NCI-H748 (cell line): ENCODE measurements at regions not wholly inside any gene's neighbourhood (a gene's known extent, or its start where the extent isn't known, plus 50 kb on each side); places are given as distances from the start of the nearest gene placed in this dataset.

ENCODE experiments used
- DNase-seq: peaks from one replicate; lab custom pipeline; 2025; ENCODE audit not compliant: unreplicated experiment; lab: John Stamatoyannopoulos, UW

DNA sequence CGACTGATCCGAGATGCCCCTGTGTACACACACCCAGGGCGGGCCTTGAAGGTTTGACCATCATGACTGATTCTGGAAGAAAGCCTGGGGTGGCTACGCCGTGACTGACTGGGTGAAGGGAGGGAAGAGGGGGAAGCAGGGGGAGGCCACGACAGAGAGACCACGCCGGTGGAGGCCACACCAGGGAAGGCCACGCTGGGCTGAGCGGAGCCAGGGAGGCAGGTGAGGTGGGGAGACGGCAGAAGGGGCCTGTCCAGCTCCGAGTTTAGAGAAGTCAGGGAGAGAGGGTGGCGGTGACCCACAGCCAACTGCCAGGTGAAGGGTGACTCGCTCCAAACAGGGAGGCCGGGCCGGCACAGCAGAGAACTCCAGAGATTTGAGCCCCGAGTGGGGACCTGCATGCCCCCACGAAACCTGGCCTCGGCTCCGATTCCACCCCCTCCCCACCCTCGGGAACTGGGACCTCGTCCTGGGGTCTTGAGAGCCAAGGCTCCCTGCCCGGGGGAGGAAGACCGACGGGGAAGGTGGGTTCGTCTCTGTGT, 102.6 kb downstream of the PTPRS start:
- DNase-seq: no peak

DNA sequence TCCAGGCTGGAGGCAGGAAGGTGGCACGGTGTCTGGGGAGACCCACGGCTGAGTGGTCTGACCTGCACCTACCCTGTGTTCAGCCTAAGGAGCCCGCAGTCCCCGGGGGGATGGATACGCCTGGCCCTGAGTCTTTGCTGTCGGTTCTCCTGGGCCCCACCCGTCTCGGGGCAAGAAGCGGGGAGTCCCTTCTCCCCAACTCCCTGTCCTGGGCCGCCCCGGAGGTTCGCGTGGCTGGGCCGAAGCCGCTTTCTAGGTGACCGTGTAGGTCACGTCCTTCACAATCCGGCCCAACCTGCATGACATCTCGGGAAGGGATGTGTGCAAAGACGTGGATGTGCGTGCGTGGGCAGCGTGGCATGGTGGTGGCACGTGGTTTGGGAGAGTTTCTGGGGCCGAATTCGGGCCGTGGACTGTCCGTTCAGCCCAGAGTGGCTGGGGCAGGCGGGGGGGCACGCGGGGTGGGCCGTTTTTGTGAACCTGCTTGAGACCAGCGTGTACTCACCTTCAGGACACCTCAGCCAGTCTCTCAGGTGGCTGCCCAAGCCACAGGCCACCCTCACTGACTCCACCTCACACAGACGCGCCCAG, 103.3 kb downstream of the PTPRS start:
- no peak for DNase-seq

DNA sequence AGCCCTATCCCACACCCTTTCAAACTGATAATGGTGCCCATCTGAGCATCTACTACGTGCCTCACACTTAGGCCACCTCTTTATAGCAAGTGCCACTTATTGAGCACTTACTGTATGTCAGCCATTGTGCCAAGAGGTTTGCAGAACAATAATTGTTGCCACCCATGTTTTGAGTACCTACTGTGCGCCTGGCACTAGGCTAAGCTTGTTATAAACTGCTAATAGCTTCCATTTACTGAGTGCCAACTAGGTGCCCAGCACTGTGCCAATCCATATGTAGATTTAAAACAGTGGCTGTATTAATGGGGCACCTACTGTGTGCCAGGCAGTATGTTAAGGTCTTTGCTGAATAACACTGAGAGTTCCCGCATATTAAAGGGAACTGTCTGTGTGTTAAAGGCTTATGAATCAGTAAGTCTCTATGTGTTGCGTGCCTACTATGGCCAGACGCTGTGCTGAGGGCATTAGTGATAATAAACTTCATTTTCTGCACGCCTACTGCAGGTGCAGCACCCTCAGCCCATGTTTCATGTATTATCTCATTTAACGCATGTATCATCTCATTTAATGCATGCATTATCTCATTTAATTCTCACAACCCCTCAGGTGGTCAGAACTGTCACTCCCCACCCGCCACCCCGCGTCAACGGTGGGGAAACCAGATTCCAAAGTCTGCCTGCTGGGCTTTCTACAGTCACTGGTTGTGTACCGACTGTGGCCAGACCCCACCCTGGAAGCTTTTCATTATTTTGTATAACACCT, 105.0 kb downstream of the PTPRS start:
- no peak for DNase-seq

DNA sequence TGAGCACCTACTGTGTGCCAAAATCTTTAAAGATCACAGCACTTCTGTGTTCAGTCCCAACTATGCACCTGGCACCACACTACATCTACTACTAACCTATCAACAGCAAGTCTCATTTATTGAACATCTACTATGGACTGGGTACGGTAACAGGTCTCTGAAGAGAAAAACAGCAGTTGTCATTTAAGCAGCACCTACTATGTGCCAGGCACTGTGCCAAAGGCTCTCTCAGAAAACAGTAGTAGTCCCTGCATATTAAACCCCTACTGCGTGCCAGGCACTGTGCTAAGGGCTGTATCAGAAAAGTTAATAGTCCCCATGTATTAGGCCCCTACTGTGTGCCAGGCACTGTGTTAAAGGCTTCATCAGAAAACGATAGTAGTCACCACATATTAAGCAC, 106.2 kb downstream of the PTPRS start:
- DNase-seq: no peak

DNA sequence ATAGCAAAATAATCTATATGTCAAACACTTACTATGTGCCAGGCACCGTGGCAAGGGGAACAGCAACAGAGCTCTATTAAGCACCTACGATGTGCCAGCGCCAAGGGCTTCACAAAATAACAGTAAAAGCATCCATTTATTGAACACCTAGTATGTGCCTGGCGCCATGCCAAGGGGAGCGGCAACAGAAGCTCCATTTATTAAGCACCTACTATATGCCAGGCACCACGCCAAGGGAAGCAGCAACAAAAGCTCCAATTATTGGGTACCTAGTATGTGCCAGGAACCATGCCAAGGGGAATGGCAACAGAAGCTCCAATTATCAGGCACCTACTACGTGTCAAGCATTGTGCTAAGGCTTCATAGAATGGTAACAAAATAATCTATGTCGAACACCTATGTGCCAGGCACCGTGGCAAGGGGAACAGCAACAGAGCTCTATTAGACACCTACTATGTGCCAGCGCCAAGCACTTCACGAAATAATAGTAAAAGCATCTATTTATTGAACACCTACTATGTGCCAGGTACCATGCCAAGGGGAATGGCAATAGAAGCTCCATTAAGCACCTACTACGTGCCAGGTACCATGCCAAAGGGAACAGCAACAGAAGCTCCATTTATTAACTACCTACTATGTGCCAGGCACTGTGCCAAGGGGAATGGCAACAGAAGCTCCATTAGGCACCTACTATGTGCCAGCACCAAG, 107.7 kb downstream of the PTPRS start:
- no peak for DNase-seq

DNA sequence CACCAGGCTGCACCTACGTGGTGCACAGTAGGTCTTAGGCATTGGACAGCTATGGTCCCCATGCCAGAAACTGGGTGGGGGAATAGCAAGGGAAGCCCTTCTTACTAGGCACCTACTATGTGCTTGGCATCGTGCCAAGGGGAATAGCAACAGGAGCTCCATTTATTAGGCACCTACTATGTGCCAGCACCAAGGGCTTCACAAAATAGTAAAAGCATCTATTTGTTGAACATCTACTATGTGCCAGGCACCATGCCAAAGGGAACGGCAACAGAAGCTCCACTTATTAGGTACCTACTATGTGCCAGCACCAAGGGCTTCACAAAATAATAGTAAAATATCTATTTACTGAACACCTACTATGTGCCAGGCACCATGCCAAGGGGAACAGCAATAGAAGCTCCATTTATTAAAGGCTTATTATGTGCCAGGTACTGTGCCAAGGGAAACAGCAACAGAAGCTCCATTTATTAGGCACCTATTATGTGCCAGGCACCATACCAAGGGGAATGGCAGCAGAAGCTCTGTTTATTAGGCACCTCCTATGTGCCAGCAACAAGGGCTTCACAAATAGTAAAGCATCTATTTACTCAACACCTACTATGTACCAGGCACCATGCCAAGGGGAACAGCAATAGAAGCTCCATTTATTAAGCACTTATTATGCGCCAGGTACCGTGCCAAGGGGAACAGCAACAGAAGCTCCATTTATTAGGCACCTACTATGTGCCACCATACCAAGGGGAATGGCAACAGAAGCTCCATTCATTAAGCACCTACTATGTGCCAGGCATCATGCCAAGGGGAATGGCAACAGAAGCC, 108.5 kb downstream of the PTPRS start:
- DNase-seq: no peak

DNA sequence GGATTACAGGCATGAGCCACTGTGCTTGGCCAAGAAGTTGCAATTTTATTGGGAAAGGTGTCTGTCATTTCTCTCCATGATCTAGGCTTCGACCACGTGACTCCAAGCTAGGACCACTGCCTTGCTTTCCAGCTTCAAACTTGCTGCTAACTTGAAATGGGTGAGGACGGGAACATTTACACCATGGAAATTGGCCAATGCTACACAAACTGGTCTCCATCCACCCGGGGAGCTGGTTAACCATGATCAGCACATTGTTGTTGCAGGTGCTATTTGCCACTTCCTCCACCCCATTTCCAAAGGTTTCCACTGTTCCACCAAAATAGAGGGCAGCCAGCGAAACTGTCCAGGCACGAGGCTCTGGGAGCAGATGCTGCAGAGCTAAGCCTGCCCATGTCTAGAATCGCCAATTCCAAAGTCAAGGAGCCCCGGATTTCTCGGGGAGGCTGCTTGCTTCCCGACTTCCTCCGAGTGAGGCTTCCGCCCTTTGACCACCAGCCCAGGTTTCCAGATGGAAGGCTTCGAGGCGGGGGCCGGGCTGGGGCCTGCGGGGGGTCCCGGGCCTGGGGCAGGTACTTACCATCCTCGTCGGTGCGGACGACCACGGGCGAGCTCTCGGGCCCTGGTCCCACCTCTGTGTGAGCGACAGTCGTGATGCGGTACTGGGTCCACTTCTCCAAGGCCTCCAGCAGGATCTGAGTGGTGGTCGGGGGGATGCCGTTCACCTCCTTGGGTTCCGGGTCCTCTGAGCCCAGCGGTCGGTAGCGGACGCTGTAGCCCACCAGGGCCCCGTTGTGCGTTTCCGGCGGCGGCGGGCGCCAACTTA, 109.7 kb downstream of the PTPRS start:
- DNase-seq: no peak

DNA sequence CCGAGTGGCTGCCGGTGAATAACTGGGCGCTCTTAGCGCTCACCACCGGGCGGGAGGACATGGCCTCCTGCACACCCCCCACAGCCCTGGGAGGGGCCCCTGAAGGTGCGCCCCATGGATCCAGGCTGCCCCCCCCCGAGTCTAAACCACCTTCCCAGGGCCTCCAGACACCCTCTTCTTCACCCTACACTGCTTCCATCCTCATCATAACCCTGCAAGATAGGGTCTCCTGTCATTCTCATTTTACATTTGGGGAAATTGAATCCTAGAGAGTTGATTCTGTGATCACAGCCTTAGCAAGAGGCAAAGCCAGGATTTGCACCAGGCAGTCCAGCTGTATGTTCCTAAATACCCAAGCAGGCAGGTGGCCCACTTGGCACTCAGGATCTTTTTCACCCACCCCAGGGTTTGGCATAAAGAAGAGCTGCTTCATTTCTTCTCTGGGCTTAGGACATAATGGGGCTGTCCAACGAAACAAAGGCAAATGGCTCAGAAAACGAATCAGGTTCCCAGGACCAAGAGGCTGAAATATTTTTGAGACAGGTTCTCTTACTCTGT, 110.8 kb downstream of the PTPRS start:
- no peak for DNase-seq

DNA sequence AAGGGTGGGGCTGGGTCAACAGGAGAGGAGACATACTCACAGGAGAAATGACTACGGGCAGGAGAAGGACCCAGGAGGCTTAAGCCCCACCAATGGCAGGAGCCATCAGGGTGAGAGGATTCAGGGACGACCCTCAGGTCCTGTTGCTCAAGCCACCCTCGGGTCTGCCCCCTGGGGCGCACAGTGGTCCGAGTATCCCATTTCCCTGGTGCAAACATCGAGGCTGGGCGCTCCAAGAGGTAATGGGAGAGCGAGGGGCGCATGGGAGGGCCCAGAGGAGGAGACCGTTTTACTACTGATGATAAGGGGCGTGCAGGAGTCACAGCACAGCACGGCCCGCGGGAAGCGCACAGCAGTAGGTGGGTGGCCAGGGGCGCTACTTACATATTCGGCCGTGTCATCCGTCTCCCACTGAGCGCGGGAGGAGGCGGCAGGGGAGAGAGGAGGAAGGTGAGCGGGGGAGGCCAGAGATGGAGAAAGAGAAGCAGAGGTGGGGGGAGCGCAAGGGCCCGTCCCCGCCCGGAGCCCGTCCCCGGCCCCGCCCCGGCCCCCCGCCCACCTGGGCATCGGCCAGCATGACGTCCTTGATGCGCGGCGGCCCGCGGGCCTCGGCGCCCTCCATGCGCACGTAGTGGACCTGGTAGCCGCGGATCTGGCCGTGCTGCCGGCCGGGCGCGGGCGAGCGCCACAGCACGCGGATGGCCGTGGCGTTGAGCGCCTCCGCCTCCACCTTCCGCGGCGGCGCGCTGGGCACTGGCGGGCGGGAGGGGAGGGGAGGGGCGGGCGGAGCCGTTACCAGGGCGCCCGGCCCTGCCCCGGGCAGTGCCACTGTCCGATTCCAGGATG, 111.5 kb downstream of the PTPRS start:
- peak; percentile 57 for DNase-seq

DNA sequence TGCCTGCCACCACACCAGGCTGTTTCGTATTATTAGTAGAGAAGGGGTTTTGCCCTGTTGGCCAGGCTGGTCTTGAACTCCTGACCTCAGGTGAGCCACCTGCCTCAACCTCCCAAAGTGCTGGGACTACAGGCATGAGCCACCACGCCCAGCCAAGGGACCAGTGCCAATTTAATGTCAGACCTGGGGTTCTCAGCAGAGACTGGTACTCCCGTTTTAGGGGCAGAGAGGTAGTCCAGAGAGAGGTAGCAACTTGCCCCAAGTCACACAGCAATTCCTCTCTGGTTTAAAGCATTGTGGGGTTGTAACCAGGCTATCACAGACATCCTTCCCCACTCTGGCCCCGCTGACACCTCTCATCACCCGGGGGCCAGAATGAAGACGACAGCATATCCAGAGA, 112.1 kb downstream of the PTPRS start:
- no peak for DNase-seq

DNA sequence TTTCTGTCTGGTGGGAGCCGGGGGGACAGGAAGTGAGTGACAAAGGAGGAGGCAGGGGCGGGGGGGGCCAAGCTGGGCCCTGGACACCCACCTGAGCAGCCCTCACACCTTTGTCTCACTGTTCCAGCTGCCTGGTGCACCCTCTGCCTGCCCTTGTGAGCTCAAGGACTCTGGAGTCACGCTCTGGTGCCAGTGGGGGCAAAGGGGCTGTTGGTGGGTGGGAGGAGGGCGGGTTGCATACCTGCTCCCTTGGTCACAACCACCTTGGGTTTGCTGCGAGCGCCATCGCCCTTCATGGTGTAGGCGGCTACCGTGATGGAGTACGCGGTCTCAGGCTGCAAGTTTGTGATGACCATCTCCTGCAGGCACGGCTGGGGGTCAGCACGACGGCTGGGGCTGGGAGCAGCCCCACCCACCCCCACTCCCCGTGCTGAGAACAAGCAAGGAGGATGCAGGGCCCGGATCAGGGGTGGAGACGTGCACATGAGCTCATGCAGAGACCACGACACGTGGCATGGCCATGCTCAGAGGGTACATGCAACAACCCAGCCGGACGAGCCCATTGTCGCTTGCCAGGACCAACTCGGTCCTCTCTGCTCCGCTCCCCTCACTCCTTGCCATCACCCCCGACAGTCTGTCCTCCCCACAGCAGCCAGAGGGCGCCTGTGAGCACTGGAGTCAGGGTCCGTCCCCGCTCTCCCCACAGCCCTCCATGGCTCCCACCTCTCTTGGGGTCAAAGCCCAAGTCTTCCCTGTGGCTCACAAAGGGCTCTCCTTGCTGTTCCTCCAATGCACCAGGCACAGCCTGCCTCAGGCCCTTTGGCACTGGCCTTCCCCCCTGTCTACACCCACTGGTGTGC, 114.9 kb downstream of the PTPRS start:
- DNase-seq: peak; percentile 17

DNA sequence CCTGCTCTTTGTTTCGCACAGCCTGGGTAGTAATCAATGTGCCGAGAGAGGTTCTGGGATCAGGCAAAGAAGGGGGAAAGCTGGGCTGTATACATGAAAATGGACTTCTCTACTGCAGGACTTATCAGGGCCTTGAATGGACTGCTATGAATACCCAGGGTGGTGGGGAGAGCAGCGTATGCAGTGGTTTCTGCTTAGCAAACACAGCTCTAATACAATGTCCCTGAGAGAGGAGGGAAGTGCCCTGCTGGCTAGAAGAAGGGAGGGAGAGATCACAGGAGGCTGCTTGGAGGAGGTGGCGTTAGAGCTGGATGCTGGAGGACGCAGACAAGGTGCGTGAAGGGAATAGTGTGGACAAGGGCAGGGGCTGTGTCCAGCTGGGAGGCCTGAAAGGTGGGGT, 116.1 kb downstream of the PTPRS start:
- DNase-seq: no peak

DNA sequence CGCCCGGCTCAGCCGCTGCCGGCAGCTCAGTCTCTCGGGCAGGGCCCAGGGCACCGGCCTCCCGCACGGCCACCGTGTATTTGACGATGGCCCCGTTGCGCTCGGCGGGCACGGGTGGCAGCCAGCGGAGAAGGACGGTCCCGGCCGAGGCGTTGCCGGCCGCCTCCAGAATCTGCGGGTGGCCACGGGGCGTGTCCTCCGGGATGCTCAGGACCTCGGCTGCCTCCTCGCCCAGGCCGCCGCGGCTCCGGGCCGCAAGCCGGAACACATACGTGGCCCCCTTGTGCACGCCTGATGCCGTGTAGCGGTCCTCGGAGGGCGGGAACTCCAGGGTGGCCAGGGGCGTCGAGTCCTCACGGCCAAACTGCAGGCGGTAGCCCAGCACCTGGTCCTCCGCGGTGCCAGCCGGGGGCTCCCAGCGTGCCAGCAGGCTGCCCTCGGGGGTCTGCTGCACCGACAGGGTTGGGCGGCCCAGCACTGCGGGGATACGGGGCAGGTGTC, 117.7 kb downstream of the PTPRS start:
- no peak for DNase-seq

DNA sequence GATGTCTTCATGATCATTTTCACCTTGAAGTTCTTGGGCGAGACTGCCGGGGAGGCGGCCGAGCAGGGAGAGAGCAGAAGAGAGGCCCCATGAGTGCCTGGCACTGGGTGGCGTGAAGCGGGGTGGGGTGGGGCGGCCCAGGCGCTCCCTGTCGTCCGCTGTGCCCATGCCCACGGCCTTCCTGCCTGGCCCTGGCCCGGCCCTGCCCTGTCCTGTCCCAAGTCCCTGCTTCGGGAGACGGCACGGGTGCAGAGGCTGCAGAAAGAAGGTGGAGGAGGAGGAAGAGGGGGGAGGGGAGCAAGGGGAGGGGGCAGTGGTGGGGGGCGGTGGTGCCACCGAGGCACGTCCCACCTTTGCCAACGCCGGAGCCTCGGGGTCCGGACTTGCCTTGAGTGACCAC, 118.4 kb downstream of the PTPRS start:
- DNase-seq: no peak

DNA sequence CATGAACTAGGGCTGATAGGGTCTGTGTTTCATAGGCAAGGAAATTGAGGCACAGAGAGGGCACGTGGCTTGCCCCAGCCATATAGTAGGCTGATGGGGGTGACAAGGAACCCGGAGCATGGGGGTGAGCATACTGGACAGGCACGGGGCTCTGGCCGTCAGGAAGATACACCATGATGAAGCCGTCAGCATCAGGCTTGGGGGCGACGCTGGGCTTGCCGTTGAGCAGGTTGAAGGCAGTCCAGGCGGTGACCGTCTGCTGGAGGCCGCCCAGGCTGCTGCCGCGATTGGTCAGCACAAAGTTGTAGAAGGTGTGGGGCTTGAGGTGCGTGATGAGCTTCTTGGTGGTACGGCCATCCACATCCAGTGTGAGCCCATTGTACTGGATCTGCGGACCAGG, 119.7 kb downstream of the PTPRS start:
- no peak for DNase-seq

DNA sequence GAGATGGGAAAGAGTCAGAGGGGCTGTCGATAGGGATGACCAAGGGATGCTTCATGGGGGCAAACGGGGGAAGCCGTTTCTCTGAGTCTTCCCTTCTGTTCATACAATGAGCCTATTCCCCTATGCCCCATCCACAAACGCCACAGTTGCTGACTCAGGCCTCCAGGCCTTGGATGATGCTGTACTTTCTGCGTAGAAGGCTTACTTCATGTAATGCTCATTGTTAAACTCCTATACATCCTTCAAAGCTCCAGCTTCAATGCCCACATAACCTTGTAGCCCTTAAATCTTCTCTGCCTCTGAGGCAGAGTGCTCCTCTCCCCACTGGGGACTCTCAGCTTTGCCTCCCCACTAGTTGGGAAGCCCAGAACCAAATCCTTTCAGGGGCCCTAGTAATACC, 120.3 kb downstream of the PTPRS start:
- DNase-seq: no peak

DNA sequence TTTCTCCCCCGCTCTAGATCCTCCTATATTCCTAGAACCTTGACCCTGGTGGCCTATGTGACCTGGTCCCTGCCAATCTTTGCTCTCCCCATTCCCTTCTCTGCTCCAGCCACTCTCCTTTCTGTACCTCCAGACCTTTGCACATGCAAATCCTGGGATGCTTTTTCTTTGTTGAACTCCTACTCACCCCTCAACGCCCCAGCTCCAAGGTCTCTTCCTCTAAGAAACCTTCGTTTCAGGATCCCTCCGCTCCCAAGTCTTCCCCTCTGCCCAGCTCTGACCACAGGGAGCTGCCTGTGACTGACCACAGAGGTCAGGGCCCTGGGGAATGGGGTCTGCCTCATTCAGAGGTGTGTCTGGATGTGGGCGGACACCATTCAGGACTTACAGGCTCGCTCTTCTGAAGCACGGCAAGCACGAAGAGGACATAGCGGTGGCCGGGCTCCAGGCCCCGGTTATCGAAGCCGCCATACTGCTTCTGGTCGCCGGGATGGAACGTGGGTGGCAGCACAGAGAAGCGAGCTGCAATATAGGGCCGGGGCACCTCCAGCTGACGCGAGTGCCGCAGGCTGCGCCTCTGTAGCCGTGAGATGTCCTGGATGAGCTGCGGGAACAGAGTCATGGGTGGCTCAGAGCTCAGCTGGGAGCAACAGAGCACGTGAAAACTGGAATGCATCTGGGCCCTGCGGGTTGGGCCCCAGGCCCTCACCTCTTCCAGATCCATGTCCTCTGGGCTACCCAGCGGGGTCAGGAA, 120.9 kb downstream of the PTPRS start:
- DNase-seq: no peak
